ENCODE measurements at regions not wholly inside any gene's neighbourhood (a gene's known extent, or its start where the extent isn't known, plus 50 kb on each side); places are given as distances from the start of the nearest gene placed in this dataset.

DNA sequence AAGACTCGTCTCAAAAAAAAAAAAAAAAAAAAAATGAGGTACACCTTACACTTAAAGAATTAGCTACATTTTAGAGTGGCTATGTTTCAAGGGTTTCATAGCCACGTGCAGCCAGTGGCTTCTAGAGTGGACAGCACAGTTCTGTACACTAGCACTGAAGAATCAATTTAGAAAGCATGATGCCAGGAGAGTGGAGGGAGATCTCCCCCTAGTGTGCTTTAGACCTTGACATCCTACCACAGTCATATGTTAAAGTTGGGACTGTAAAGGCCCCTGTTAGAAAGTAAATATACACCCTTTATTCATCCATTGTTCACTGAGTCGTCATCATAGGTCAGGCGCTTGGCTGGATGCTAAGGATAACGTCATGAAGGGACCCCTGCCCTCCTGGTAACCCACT is 179.4 kb downstream of the QDPR start:
- Histone ChIP-seq H3K27me3 (ENCODE audit: control insufficient read depth in 2 of 2, insufficient read depth in 2 of 2, low read length in 2 of 2) (no peaks in the 10 kb centered on the region), H3K9ac (replicated peaks; ENCODE audit: extremely low read depth, insufficient read depth, low read length) (no peak overlapping the region), H3K79me2 (ENCODE audit: control insufficient read depth, insufficient read depth, low read length) (no peaks in the 10 kb centered on the region), H2AFZ (ENCODE audit: low read depth, low read length) (no peak overlapping the region), H4K20me1 (replicated peaks; ENCODE audit: control insufficient read depth, extremely low read depth, insufficient read depth, low read length) (no peaks in the 10 kb centered on the region), H3K4me2 (ENCODE audit: insufficient read depth, low read length) (no peak overlapping the region), H3K36me3 (ENCODE audit: control insufficient read depth in 2 of 2, extremely low read depth in 1 of 2, insufficient read depth in 2 of 2, low read length in 2 of 2) (no peaks in the 10 kb centered on the region), H3K4me1 (ENCODE audit: control insufficient read depth, extremely low read depth, insufficient read depth, low read length) (peaks cover 26% of the 10 kb centered on the region), H3K9me3 (replicated peaks; ENCODE audit: control insufficient read depth, insufficient read depth, low read length) (no peaks in the 10 kb centered on the region), H3K27ac (ENCODE audit: insufficient read depth, low read depth, low read length) (no peak overlapping the region), H3K4me3 (replicated peaks in 1 of 3; ENCODE audit: insufficient read depth in 1 of 3, low read depth in 1 of 3, low read length in 3 of 3) (no peak overlapping the region), H3K9me1 (replicated peaks; ENCODE audit: control insufficient read depth, extremely low read depth, insufficient read depth, low read length) (no peaks in the 10 kb centered on the region)
- FAIRE-seq (no peak), DNase-seq (ENCODE audit: low read depth, low spot score) (peak; percentile 9)
- BruUV-seq (replicated peaks): no TSS peak
- POLR2A ChIA-PET: interaction anchor here (0.7 kb wide), 1 partner anchor 1815 kb away, joined by 3 read pairs; no protein-coding TSS in a partner anchor
- dilution Hi-C loops (cut with MboI; ENCODE audit: extremely low pct_ligation_motif_present, low sequenced_read_pairs) (no loop called here), intact Hi-C loops (cut with micrococcal nuclease) (no loop called here)
- TF ChIP-seq JUN (IDR thresholded peaks at IDR 0.05; ENCODE audit: borderline replicate concordance, insufficient read depth, insufficient read length, low read depth): no peak
- TF ChIP-seq CTCF (IDR thresholded peaks at IDR 0.05; ENCODE audit: extremely low read depth in 1 of 2, insufficient read depth in 1 of 2, low read depth in 1 of 2, low read length in 2 of 2): no peak
- no peak for TF ChIP-seq POLR2AphosphoS5 (IDR thresholded peaks at IDR 0.05; ENCODE audit: insufficient read depth, low read depth, low read length)
- TF ChIP-seq MYC (IDR thresholded peaks at IDR 0.05; ENCODE audit: low read depth, low read length): no peak
- TF ChIP-seq POLR2A (IDR thresholded peaks at IDR 0.05; ENCODE audit: low read depth, low read length): no peak
- TF ChIP-seq FOS (IDR thresholded peaks at IDR 0.05; ENCODE audit: borderline replicate concordance, insufficient read depth, low read length): no peak
- no peak for TF ChIP-seq GATA2 (IDR thresholded peaks at IDR 0.05; ENCODE audit: insufficient read depth, insufficient read length, low read depth, low read length)
- CTCF ChIA-PET: interaction anchor here (1.0 to 1.3 kb wide), 3 partner anchors 9 to 140 kb away, joined by 3 to 7 read pairs (median 4); no protein-coding TSS in a partner anchor
